AG20443 (cell line): ENCODE measurements at regions not wholly inside any gene's neighbourhood (a gene's known extent, or its start where the extent isn't known, plus 50 kb on each side); places are given as distances from the start of the nearest gene placed in this dataset.
"Not testable (repeated sequence)": the region's sequence is repeated elsewhere in the genome, so short reads cannot be mapped to it uniquely, and the experiment has no call there.

ENCODE experiments used
- DNase-seq: peaks from one replicate; pipeline ENCODE4 v3.0.0; 2012; ENCODE audit warnings: low spot score, mixed read lengths

DNA sequence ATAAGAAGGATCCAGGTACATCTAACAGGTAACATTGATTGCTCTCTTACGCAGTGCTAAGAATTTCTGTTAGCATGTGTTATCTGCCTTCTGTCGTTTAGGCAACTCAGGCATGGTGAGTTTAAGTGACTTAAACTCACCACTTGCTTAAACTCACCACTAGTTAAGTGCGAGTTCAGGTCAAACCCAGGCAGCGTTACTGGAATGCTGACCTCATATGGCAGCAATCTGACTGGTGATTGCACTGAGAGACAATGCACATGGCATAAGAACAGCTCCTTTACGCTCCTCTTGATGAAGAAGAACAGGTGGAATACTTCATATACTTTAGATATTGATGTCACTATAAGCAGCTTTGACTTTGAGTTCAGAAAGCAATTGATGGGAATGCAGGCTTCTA, 954.1 kb downstream of the SOCS6 start:
- DNase-seq: no peak

GRCh38 chr18:71238974-71239624, 950.3 kb downstream of the SOCS6 start:
- DNase-seq: no peak

GRCh38 chr18:71237641-71238040, 948.8 kb downstream of the SOCS6 start:
- DNase-seq: no peak

DNA sequence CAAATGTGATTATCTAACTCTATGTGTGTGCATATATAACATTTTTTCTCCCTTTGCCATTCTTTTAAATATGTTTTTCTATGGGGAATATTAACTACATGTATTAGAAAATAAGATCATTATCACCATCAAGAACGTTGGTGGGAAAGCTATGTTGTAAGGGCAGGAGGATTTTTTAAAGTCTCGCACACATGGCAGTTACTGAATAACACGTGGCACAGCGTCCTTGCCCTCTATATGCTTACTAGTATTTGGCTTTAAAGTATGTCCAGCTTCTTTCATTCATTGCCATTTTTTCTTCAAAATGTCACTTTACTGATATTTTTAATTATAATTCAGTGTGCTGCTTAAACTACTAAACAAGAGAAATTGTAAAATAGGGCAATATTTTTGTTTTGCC, 944.3 kb downstream of the SOCS6 start:
- DNase-seq: no peak

- no peak for DNase-seq
These were observed 934.6 kb downstream of the SOCS6 start for GRCh38 chr18:71223486-71223885.

DNA sequence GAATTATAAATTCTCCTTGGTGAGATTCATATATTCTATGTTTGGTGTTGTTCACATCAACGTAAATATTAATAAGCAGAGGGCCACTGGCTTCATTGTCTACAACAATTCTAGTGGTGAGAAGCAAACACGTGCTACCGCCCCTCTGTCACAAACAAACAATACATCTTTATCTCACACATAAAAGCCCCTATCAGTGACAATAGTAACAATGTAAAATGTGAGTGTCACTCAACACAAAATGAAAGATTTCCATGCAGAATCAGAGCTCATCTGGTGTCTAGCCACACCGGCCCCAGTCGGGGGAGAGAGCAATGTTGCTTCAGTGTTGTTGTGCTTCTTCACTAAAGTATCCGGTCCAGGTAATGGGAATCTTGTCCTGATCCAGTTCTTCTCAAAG, 932.6 kb downstream of the SOCS6 start:
- no peak for DNase-seq

DNA sequence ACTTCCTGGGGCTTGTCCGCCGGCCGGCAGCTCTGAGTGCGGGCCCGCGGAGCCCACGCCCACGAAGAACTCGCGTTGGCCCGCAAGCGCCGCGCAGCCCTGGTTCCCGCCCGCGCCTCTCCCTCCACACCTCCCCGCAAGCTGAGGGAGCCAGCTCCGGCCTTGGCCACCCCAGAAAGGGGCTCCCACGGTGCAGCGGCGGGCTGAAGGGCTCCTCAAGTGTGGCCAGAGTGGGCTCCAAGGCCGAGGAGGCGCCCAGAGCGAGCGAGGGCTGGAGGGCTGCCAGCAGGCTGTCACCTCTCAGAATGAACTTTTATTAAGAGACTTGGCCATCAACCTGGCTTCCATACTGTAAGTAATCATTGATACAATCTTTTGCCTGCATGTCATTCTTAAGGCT, 923.9 kb downstream of the SOCS6 start:
- DNase-seq: not testable (repeated sequence)

DNA sequence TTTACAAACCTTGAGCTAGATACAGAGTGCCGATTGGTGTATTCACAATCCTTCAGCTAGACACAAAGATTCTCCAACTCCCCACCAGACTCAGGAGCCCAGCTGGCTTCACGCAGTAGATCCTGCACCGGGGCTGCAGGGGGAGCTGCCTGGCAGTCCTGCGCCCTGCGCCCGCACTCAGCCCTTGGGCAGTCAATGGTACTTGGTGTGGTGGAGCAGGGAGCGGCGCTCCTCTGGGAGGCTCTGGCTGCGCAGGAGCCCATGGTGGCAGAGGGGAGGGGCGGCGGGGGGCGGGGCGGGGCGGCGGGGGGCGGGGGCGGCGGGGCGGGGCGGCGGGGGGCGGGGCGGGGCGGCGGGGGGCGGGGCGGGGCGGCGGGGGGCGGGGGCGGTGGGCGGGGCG, 923.4 kb downstream of the SOCS6 start:
- no peak for DNase-seq

DNA sequence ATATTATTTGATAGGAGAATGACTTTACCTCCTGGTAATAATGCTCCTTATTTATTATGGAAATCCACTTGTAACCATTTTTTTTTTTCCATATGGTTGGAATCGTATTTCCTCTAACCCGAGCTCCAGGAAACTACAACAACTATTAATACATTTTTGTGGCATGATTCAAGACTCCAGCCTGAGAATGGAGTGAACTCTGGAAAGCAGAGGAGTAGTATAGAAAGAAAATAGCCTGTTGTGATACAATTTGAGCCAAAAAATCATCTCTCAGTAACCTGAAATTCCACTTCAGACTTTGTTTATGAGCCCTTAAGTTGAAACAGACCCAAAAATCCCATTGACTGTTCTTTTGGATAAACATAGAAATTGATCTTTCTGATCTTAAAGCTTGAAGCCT, 921.1 kb downstream of the SOCS6 start:
- DNase-seq: no peak

DNA sequence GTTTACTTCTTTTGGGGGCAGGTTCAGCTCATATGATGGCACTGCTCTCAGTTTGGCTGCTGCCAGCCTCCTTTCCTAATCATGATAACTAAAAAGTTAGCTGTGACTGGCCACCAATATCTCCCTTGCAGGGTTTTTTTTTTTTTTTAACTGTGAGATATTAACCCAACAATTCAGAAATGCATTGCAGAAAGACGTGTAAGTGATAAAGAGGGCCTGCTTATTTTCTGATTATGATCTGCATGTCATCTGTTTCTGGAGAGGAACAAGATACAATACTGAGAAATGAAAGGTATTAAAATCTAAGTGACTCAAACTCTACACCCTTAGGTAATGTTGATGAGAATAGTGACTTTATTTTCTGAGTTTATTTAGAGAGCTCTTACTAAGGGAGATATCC, 905.6 kb downstream of the SOCS6 start:
- no peak for DNase-seq

- DNase-seq: no peak
These were observed 900.7 kb downstream of the SOCS6 start for GRCh38 chr18:71189581-71189980.

DNA sequence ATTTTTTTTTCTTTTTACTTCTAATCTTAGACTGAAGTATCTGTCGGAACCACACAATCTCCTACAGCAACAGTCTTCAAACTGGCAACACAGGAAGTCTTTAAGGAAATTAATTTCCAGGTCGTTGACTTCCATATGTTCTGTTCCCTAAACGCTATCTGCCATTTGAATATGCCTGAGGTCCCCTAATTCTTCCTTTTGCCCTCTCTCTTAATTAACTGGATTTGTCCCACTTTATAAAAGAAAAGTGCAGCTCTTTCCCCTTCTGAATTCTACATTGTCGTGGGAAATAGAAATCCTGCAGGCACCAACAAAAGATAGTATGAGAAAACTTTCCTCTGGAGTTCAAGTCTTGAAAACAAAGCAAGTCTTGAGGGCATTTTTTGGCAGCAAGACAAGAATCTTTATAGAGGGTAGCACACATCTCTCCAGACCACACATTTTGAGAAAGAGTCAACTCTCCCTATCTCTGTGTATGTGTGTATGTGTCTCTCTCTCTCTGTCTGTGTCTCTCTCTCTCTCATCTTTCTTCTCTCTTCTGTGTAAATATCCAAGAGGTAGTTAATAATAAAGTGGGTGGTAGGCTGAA, 879.8 kb downstream of the SOCS6 start:
- DNase-seq: no peak

- DNase-seq: no peak
These were observed 847.6 kb downstream of the SOCS6 start for GRCh38 chr18:71136487-71136886.

- no peak for DNase-seq
These were observed 845.3 kb downstream of the SOCS6 start for GRCh38 chr18:71134122-71134521.

DNA sequence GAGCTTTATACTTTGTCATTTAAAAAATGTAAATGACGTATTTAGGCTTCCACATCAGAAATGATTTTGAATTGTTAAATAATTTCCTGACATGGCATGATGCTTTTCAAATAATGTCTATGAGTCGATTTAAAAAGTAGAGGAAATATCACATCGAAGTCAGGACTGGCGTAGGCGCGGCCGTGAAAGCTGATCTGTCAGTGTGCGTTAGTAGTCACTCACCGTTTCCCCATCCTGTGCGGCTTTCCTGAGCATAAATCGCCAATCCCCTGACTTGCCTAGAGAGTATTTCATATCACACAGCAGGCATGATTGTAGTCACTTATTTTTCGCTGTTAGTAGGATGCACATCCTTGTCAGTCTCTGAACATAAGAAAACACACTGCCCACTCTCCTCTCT, 843.1 kb downstream of the SOCS6 start:
- no peak for DNase-seq

GRCh38 chr18:71130351-71130750, 841.5 kb downstream of the SOCS6 start:
- no peak for DNase-seq

- DNase-seq: no peak
These were observed 836.7 kb downstream of the SOCS6 start for GRCh38 chr18:71125581-71125980.

DNA sequence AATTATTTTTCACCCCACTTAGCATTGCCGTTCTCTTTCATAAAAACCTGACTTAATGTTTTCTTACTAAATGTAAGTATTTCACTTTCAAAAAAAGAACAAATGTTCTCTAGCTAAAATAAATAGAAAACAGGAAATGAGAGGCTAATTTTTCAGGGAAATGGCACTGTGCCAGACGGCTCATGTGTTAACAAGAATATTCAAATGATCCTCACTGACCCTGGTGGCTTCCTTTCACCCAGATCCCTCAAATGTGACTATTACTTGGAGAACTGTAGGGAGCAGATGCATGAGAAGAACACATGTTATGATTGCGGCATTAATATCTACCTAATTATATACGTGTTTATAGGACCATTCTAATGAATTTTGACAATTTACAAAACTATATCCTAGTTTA, 827.7 kb downstream of the SOCS6 start:
- DNase-seq: no peak

GRCh38 chr18:71115261-71115660, 826.4 kb downstream of the SOCS6 start:
- DNase-seq: no peak

DNA sequence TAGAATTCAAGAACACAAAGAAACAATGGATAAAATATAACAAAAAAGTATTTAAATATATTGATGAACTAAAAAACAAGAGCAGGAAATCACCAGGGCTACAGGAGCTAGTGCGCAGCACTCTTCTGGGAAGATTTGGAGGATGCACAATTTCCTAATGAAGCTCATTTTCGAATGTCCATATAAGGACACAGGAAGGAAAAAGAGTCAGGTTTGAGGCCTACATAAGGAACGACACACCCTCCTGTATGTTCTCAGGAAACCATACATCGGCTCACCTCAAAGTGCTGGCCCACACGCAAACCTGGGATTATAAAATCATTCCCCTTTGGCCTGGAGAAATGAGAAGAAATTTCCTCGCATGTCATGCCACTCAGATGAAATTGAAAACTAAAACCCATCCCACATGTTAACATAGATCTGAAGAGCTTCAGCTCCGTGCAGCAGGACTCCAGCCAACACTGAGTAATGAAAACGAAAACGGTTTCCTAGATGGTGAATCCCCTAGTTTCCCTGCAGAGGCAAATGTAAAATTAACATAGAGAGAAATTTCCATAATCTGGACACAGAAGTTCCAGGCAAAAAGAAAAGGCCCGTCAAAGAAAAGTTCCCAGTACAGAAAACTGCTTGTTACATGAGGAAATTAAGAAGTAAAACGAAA, 825.8 kb downstream of the SOCS6 start:
- no peak for DNase-seq

GRCh38 chr18:71107244-71107643, 818.4 kb downstream of the SOCS6 start:
- DNase-seq: no peak

- no peak for DNase-seq
These were observed 817.9 kb downstream of the SOCS6 start for GRCh38 chr18:71106701-71107100.

- no peak for DNase-seq
These were observed 817.2 kb downstream of the SOCS6 start for GRCh38 chr18:71105994-71106546.
